ENCODE measurements at regions not wholly inside any gene's neighbourhood (a gene's known extent, or its start where the extent isn't known, plus 50 kb on each side); places are given as distances from the start of the nearest gene placed in this dataset.
"Not testable (repeated sequence)": the region's sequence is repeated elsewhere in the genome, so short reads cannot be mapped to it uniquely, and the experiment has no call there.

DNA sequence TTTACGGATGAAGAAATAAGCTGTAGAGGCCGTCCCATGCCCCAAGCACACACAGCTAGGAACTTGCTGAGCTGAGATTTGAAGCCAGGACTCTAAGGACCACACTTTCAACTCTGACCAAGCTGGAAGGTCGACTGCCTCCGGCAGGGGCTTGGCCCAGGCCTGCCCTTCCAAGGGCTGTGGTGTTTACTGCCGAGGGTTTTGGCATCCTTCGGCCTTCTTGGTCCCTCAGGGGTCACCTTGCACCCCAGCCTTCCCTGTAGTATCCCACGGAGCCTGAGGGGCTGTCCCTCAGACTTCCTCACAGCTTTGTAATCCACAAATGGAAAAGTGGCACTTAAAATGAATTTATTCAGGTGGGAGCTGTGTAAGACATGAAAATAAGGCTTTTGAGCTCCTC is 83.7 kb upstream of the SPRY4 start:
- ChIA-PET CTCF (no interaction called here), POLR2A (no interaction called here)
- Mint-ChIP-seq H3K4me3 (no peak overlapping the region), H3K9me3 (no peaks in the 10 kb centered on the region), H3K4me1 (ENCODE audit: low read depth) (no peaks in the 10 kb centered on the region), H3K27me3 (no peaks in the 10 kb centered on the region), H3K36me3 (no peaks in the 10 kb centered on the region), H3K27ac (no peak overlapping the region)
- intact Hi-C loops (cut with micrococcal nuclease), result no loop called here
- no peak for DNase-seq

DNA sequence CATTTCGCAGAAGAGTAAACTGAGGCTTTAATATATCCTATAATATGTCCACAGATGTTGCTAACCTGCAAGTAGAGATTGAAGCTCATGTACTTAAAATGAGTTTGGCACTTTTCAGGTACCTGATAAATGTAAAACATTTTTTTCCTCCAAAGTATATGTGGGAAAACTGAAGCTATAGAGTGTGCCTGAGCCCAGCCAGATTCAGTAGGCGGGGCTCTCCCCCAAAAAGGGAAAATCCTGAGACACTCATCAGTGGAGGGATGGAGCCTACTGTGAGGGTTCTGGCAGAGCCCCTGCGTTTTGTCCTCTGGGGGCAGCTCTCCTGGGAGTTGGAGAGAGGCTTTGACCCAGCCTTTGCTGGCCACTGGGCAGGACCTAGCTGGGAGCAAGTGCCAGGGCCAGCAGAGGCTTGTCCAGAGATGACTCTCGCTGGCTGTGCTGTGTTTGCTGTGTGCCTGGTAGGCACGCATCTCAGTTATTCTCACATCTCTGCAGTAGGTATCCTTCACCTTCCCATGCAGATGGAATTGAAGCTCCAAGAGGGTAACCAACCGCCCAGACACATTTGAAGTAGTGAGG is 81.1 kb upstream of the SPRY4 start:
- no peak overlapping the region for H3K27ac Mint-ChIP-seq
- intact Hi-C loops (cut with micrococcal nuclease), result no loop called here
- CTCF ChIA-PET, result interaction anchor here (0.6 kb wide), 1 partner anchor 1324 kb away, joined by 3 read pairs; no protein-coding TSS in a partner anchor
- no peaks in the 10 kb centered on the region for H3K4me1 Mint-ChIP-seq (ENCODE audit: low read depth)
- H3K4me3 Mint-ChIP-seq, result no peak overlapping the region
- no peaks in the 10 kb centered on the region for H3K9me3 Mint-ChIP-seq
- POLR2A ChIA-PET, result no interaction called here
- DNase-seq, result no peak
- no peaks in the 10 kb centered on the region for H3K36me3 Mint-ChIP-seq
- no peaks in the 10 kb centered on the region for H3K27me3 Mint-ChIP-seq

DNA sequence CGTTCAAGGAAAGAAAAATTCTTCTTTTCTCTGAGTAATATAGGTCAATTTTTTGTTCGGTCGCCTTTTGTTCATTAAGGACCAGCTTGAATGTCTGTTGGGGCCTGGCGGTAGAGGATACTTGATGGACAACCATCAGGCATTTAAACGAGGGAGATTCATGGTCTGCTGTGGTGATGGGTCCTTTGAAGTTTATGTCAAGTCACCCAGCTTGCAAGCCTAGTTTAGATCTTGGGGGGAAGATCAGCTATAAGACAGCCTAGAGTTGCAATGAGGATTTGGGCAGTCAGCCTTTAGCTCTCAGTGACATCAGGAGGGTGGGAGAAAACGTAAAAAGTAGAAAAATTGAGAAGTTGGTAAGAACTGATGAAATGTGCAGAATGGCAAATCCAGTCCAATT is 80.2 kb upstream of the SPRY4 start:
- Mint-ChIP-seq H3K9me3 (no peaks in the 10 kb centered on the region), H3K27me3 (no peaks in the 10 kb centered on the region), H3K27ac (no peak overlapping the region), H3K4me1 (ENCODE audit: low read depth) (no peaks in the 10 kb centered on the region), H3K4me3 (no peak overlapping the region), H3K36me3 (no peaks in the 10 kb centered on the region)
- ChIA-PET POLR2A (no interaction called here), CTCF (no interaction called here)
- intact Hi-C loops (cut with micrococcal nuclease), result no loop called here
- no peak for DNase-seq

DNA sequence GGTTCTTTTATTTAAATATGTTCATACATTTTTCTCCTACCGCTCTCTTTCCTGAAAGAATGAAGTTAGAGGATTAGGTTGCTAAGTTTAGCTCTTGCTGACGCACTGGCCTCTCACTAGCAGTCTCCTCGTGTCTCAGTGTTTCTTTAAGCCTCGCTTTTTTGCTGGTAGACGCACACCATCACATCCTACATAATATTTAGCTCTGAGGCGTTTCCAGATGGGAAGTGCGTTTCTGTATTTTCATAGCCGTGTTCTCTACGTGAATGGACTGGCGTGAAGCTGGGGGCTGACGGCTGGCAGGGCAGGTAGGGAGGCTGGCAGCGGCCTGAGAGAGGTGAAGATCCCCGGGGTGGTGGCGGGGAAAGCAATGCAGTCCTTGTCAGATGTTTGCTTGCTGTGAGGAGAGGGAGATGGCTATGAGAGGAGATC is 79.2 kb upstream of the SPRY4 start:
- H3K27ac Mint-ChIP-seq, result no peak overlapping the region
- ChIA-PET CTCF (no interaction called here), POLR2A (no interaction called here)
- H3K4me1 Mint-ChIP-seq (ENCODE audit: low read depth), result no peaks in the 10 kb centered on the region
- H3K4me3 Mint-ChIP-seq, result no peak overlapping the region
- no peaks in the 10 kb centered on the region for H3K27me3 Mint-ChIP-seq
- no peaks in the 10 kb centered on the region for H3K9me3 Mint-ChIP-seq
- DNase-seq, result no peak
- no peaks in the 10 kb centered on the region for H3K36me3 Mint-ChIP-seq
- intact Hi-C loops (cut with micrococcal nuclease), result no loop called here

GRCh38 chr5:142403583-142403982 is 78.8 kb upstream of the SPRY4 start:
- POLR2A ChIA-PET, result no interaction called here

DNA sequence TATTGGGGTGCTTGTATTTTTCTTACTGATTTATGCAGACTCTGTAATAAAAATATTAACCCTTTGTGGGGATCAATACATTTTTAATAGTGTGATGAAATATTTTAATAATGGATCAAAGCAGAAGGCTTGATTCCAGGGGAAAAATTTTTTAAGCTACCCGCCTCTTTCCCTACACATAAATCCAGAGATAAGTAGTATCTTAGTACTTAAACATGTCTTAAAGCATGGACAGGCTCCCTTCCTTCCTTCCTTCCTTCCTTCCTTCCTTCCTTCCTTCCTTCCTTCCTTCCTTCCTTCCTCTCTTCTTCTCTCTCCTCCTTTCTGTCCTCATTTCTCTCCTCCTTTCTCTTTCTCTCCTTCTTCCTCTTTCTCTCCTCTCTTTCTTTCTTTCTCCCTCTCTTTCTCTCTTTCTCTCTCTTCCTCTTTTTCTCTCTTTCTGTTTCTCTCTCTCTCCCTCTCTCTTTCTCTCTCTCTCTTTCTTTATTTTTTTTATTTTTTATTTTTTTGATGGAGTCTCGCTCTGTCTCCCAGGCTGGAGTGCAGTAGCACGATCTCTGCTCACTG is 78.0 kb upstream of the SPRY4 start:
- intact Hi-C loops (cut with micrococcal nuclease), result no loop called here
- ChIA-PET POLR2A (no interaction called here), CTCF (interaction anchor here (1.4 kb wide), 1 partner anchor 253 kb away, joined by 3 read pairs; no protein-coding TSS in a partner anchor)
- Mint-ChIP-seq H3K27ac (no peak overlapping the region), H3K27me3 (no peaks in the 10 kb centered on the region), H3K9me3 (no peaks in the 10 kb centered on the region), H3K36me3 (no peaks in the 10 kb centered on the region), H3K4me3 (no peak overlapping the region), H3K4me1 (ENCODE audit: low read depth) (no peaks in the 10 kb centered on the region)
- no peak for DNase-seq

More at GRCh38 chr5:142403583-142403982, 78.8 kb upstream of the SPRY4 start:
- no peaks in the 10 kb centered on the region for H3K27me3 Mint-ChIP-seq
- no peaks in the 10 kb centered on the region for H3K36me3 Mint-ChIP-seq
- no peaks in the 10 kb centered on the region for H3K9me3 Mint-ChIP-seq
- H3K27ac Mint-ChIP-seq, result no peak overlapping the region
- no peak for DNase-seq
- CTCF ChIA-PET, result interaction anchor here (1.4 kb wide), 1 partner anchor 252 kb away, joined by 3 read pairs; no protein-coding TSS in a partner anchor
- H3K4me1 Mint-ChIP-seq (ENCODE audit: low read depth), result no peaks in the 10 kb centered on the region
- intact Hi-C loops (cut with micrococcal nuclease), result no loop called here
- H3K4me3 Mint-ChIP-seq, result no peak overlapping the region

- CTCF ChIA-PET, result interaction anchor here (1.4 kb wide), 1 partner anchor 42 kb away, joined by 3 read pairs; no protein-coding TSS in a partner anchor
- peaks cover 18% of the 10 kb centered on the region for H3K9me3 Mint-ChIP-seq
- no peak overlapping the region for H3K27ac Mint-ChIP-seq
- no peaks in the 10 kb centered on the region for H3K36me3 Mint-ChIP-seq
- no peaks in the 10 kb centered on the region for H3K4me1 Mint-ChIP-seq (ENCODE audit: low read depth)
- H3K27me3 Mint-ChIP-seq, result no peaks in the 10 kb centered on the region
- no peak overlapping the region for H3K4me3 Mint-ChIP-seq
- POLR2A ChIA-PET, result no interaction called here
- no peak for DNase-seq
- intact Hi-C loops (cut with micrococcal nuclease), result no loop called here
Observed at GRCh38 chr5:142400415-142400814, 75.6 kb upstream of the SPRY4 start.

- no peak for DNase-seq
- intact Hi-C loops (cut with micrococcal nuclease), result no loop called here
- peaks cover 22% of the 10 kb centered on the region for H3K9me3 Mint-ChIP-seq
- POLR2A ChIA-PET, result no interaction called here
- no peak overlapping the region for H3K27ac Mint-ChIP-seq
- CTCF ChIA-PET, result interaction anchor here (1.4 kb wide), 1 partner anchor 42 kb away, joined by 3 read pairs; no protein-coding TSS in a partner anchor
- no peaks in the 10 kb centered on the region for H3K27me3 Mint-ChIP-seq
- H3K4me1 Mint-ChIP-seq (ENCODE audit: low read depth), result no peaks in the 10 kb centered on the region
- no peak overlapping the region for H3K4me3 Mint-ChIP-seq
- no peaks in the 10 kb centered on the region for H3K36me3 Mint-ChIP-seq
Observed at GRCh38 chr5:142399891-142400290, 75.1 kb upstream of the SPRY4 start.

DNA sequence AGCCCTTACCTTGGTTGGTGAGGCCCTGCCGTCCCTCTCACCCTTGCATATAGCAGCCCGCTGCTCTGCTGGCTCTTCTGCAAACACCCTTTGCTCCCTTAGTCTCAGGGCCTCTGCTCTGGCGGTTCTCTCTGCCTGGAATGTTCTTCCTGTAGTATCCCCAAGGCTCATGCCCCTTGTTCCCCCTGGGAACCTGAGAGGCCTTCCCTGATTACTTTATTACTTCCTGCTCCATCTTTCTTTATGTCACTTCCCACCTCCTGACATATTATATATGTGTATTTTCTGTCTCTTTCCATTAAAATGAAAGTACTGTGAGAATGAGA is 73.9 kb upstream of the SPRY4 start:
- intact Hi-C loops (cut with micrococcal nuclease), result no loop called here
- H3K9me3 Mint-ChIP-seq, result peaks cover 22% of the 10 kb centered on the region
- H3K36me3 Mint-ChIP-seq, result no peaks in the 10 kb centered on the region
- ChIA-PET POLR2A (interaction anchor here (1.0 kb wide), 1 partner anchor 17 kb away, joined by 3 read pairs; no protein-coding TSS in a partner anchor), CTCF (no interaction called here)
- no peak for DNase-seq
- no peaks in the 10 kb centered on the region for H3K27me3 Mint-ChIP-seq
- no peak overlapping the region for H3K27ac Mint-ChIP-seq
- H3K4me1 Mint-ChIP-seq (ENCODE audit: low read depth), result no peaks in the 10 kb centered on the region
- H3K4me3 Mint-ChIP-seq, result no peak overlapping the region

- H3K36me3 Mint-ChIP-seq; H3K27ac Mint-ChIP-seq; DNase-seq; H3K27me3 Mint-ChIP-seq; intact Hi-C loops (cut with micrococcal nuclease); H3K4me3 Mint-ChIP-seq; H3K4me1 Mint-ChIP-seq (ENCODE audit: low read depth): not testable (repeated sequence)
- CTCF ChIA-PET, result interaction anchor here (0.6 kb wide), 1 partner anchor 189 kb away, joined by 3 read pairs; no protein-coding TSS in a partner anchor
- peaks cover 22% of the 10 kb centered on the region for H3K9me3 Mint-ChIP-seq
- POLR2A ChIA-PET, result interaction anchor here (1.0 kb wide), 1 partner anchor 17 kb away, joined by 3 read pairs; no protein-coding TSS in a partner anchor
Observed at GRCh38 chr5:142398011-142398729, 73.3 kb upstream of the SPRY4 start.

DNA sequence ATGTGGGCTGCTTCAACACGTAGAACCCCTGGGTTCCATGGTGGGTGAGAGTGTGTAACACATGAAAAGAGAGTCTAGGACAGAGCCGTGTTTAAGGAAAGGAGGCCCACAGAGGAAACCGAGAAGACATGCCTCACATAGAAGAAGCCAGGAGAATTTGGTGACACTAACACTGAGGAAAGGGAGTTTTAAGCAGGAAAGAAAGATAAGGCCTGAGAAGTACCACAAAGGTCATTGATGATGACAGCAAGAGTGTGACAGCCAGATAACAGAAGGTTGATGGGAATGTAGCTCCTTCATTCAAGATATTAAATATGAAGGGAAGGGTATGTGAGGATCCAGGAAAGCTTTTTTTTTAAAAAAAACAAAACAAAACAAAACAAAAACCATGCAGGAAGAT is 72.4 kb upstream of the SPRY4 start:
- H3K4me3 Mint-ChIP-seq, result no peak overlapping the region
- peaks cover 22% of the 10 kb centered on the region for H3K9me3 Mint-ChIP-seq
- H3K36me3 Mint-ChIP-seq, result no peaks in the 10 kb centered on the region
- no peak overlapping the region for H3K27ac Mint-ChIP-seq
- no peaks in the 10 kb centered on the region for H3K4me1 Mint-ChIP-seq (ENCODE audit: low read depth)
- intact Hi-C loops (cut with micrococcal nuclease), result no loop called here
- POLR2A ChIA-PET, result no interaction called here
- CTCF ChIA-PET, result no interaction called here
- no peaks in the 10 kb centered on the region for H3K27me3 Mint-ChIP-seq
- no peak for DNase-seq

GRCh38 chr5:142396436-142397038 is 71.7 kb upstream of the SPRY4 start:
- Mint-ChIP-seq H3K27me3 (no peaks in the 10 kb centered on the region), H3K4me3 (no peak overlapping the region), H3K9me3 (peaks cover 22% of the 10 kb centered on the region), H3K27ac (no peak overlapping the region), H3K36me3 (no peaks in the 10 kb centered on the region), H3K4me1 (ENCODE audit: low read depth) (no peaks in the 10 kb centered on the region)
- no peak for DNase-seq
- ChIA-PET CTCF (no interaction called here), POLR2A (no interaction called here)
- intact Hi-C loops (cut with micrococcal nuclease), result no loop called here

Measured in activated CD4-positive, alpha-beta memory T cell treated with anti-CD3 and anti-CD28 coated beads for 36 hours (primary cell).